Skin epidermis (tissue), 12 donors: ENCODE measurements at regions not wholly inside any gene's neighbourhood (a gene's known extent, or its start where the extent isn't known, plus 50 kb on each side); places are given as distances from the start of the nearest gene placed in this dataset.
A peak's percentile ranks its signal among the peaks of the same experiment; 100 is the strongest.

Experiments
- H3K27ac ChIP-seq, 21 experiments: fragments of 200-600 bp; sonication (generic) in 11 of 21; one replicate each; pipeline ENCODE4 v1.5.0; 2020; ENCODE audit warnings: mild to moderate bottlenecking in 3 of 21, inconsistent platforms in 2 of 21, moderate library complexity in 2 of 21
- H3K4me3 ChIP-seq, 7 experiments: fragments of 200-600 bp; sonication (generic) in 2 of 7; one replicate each; pipeline ENCODE4 v1.5.0; 2020; ENCODE audit warnings: inconsistent platforms in 2 of 7, mild to moderate bottlenecking in 2 of 7, moderate library complexity in 1 of 7

- peak overlapping the region in 15 of 21 experiments; percentile 17 to 71 (median 33) for H3K27ac ChIP-seq
- no peak overlapping the region for H3K4me3 ChIP-seq
Observed at GRCh38 chr2:128395640-128396499, 77.2 kb upstream of the HS6ST1 start.

- no peak overlapping the region for H3K4me3 ChIP-seq
- peak overlapping the region in 14 of 21 experiments; percentile 17 to 71 (median 34) for H3K27ac ChIP-seq
Observed at GRCh38 chr2:128396500-128396891, 77.8 kb upstream of the HS6ST1 start.

- Histone ChIP-seq H3K27ac (no peak overlapping the region), H3K4me3 (no peak overlapping the region)
Observed at GRCh38 chr2:128396946-128397345, 78.3 kb upstream of the HS6ST1 start.

- Histone ChIP-seq H3K27ac (no peak overlapping the region), H3K4me3 (no peak overlapping the region)
Observed at GRCh38 chr2:128399256-128399655, 80.6 kb upstream of the HS6ST1 start.

GRCh38 chr2:128399690-128400291 is 81.1 kb upstream of the HS6ST1 start:
- Histone ChIP-seq H3K4me3 (no peak overlapping the region), H3K27ac (no peak overlapping the region)

GRCh38 chr2:128401680-128402079 is 83.0 kb upstream of the HS6ST1 start:
- H3K27ac ChIP-seq = no peak overlapping the region
- H3K4me3 ChIP-seq = no peak overlapping the region

- no peak overlapping the region for H3K4me3 ChIP-seq
- no peak overlapping the region for H3K27ac ChIP-seq
Observed at GRCh38 chr2:128402911-128403670, 84.4 kb upstream of the HS6ST1 start.

GRCh38 chr2:128403814-128404708 is 85.4 kb upstream of the HS6ST1 start:
- Histone ChIP-seq H3K27ac (no peak overlapping the region), H3K4me3 (no peak overlapping the region)

GRCh38 chr2:128404709-128405466 is 86.2 kb upstream of the HS6ST1 start:
- H3K27ac ChIP-seq = no peak overlapping the region
- H3K4me3 ChIP-seq = no peak overlapping the region

- no peak overlapping the region for H3K27ac ChIP-seq
- no peak overlapping the region for H3K4me3 ChIP-seq
Observed at GRCh38 chr2:128405467-128405900, 86.8 kb upstream of the HS6ST1 start.

GRCh38 chr2:128405981-128406613 is 87.4 kb upstream of the HS6ST1 start:
- Histone ChIP-seq H3K27ac (no peak overlapping the region), H3K4me3 (no peak overlapping the region)

- peak overlapping the region in 1 of 21 experiments; percentile 5 for H3K27ac ChIP-seq
- no peak overlapping the region for H3K4me3 ChIP-seq
Observed at GRCh38 chr2:128406736-128407554, 88.3 kb upstream of the HS6ST1 start.

GRCh38 chr2:128408349-128409305 is 90.0 kb upstream of the HS6ST1 start:
- Histone ChIP-seq H3K27ac (peak overlapping the region in 15 of 21 experiments; percentile 10 to 71 (median 44)), H3K4me3 (no peak overlapping the region)

- Histone ChIP-seq H3K27ac (peak overlapping the region in 12 of 21 experiments; percentile 10 to 71 (median 48)), H3K4me3 (no peak overlapping the region)
Observed at GRCh38 chr2:128409326-128410034, 90.8 kb upstream of the HS6ST1 start.

- H3K27ac ChIP-seq = peak overlapping the region in 1 of 21 experiments; percentile 29
- H3K4me3 ChIP-seq = no peak overlapping the region
Observed at GRCh38 chr2:128410035-128410757, 91.5 kb upstream of the HS6ST1 start.
